Thoracic aorta (tissue), 2 donors: ENCODE measurements at regions not wholly inside any gene's neighbourhood (a gene's known extent, or its start where the extent isn't known, plus 50 kb on each side); places are given as distances from the start of the nearest gene placed in this dataset.

ENCODE experiments used
- ATAC-seq: fragments of 150-250 bp; one replicate; pipeline ENCODE4 v1.8.0; 2017; ENCODE audit warnings: low read depth; ENCODE audit not compliant: insufficient number of reproducible peaks, low FRiP score
- DNase-seq: peaks from one replicate; pipeline ENCODE4 v3.0.0-alpha.2; 2020; ENCODE audit warnings: low spot score
- H3K27ac ChIP-seq, 2 donors: fragments of 200-600 bp; sonication (generic); 1 replicate in 1 of 2; 2 replicates in 1 of 2; pipeline ENCODE4 v1.5.1; 2016; ENCODE audit warnings: mild to moderate bottlenecking in 2 of 2, moderate library complexity in 2 of 2
- H3K27me3 ChIP-seq: fragments of 200-600 bp; sonication (generic); replicated peaks from 2 replicates; pipeline ENCODE4 v1.6.0; 2016; ENCODE audit warnings: mild to moderate bottlenecking; ENCODE audit not compliant: insufficient read depth
- H3K36me3 ChIP-seq: fragments of 200-600 bp; sonication (generic); one replicate; pipeline ENCODE4 v1.5.1; 2016
- H3K4me1 ChIP-seq, 2 donors: fragments of 200-600 bp; sonication (generic); 1 replicate in 1 of 2; 2 replicates in 1 of 2; pipeline versions ENCODE4 v1.5.1 to v1.6.0; 2016; ENCODE audit warnings: low read depth in 2 of 2, mild to moderate bottlenecking in 1 of 2; ENCODE audit not compliant: control insufficient read depth in 1 of 2
- H3K4me3 ChIP-seq: fragments of 200-600 bp; sonication (generic); 2 replicates; pipeline ENCODE4 v1.5.1; 2016; ENCODE audit warnings: mild to moderate bottlenecking
- H3K9me3 ChIP-seq: fragments of 200-600 bp; sonication (generic); 2 replicates; pipeline ENCODE4 v1.5.1; 2016
- TF ChIP-seq, protein P1 (sequence below): fragments of 200-600 bp; sonication (generic); IDR thresholded peaks from one replicate; pipeline ENCODE4 v1.5.1; 2019; ENCODE audit warnings: antibody characterized with exemption

DNA sequence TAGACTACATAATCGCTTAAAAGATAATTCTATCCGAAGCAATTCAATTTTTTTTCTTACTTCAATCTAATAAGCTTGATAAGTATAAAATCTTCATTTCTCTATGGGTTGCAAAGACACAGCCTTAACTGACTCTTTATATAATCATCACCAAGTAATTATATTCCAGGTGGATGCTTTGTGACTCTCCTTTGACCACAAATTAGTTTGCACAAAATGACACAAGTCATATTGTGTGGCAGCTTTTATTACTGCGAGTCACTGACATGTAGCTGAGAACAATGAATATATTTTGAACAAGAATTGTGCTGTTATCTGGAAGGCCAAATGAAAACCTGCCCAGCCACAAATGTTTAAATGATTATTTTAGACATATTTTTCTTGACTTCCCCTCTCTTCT lies 1727.8 kb downstream of the ARAP2 start:
- H3K4me1 ChIP-seq: no peaks in the 10 kb centered on the region
- no peaks in the 10 kb centered on the region for H3K27me3 ChIP-seq
- no peak overlapping the region for H3K27ac ChIP-seq
- no peak for DNase-seq
- H3K9me3 ChIP-seq: no peaks in the 10 kb centered on the region
- H3K36me3 ChIP-seq: no peaks in the 10 kb centered on the region
- TF ChIP-seq, protein P1, sequence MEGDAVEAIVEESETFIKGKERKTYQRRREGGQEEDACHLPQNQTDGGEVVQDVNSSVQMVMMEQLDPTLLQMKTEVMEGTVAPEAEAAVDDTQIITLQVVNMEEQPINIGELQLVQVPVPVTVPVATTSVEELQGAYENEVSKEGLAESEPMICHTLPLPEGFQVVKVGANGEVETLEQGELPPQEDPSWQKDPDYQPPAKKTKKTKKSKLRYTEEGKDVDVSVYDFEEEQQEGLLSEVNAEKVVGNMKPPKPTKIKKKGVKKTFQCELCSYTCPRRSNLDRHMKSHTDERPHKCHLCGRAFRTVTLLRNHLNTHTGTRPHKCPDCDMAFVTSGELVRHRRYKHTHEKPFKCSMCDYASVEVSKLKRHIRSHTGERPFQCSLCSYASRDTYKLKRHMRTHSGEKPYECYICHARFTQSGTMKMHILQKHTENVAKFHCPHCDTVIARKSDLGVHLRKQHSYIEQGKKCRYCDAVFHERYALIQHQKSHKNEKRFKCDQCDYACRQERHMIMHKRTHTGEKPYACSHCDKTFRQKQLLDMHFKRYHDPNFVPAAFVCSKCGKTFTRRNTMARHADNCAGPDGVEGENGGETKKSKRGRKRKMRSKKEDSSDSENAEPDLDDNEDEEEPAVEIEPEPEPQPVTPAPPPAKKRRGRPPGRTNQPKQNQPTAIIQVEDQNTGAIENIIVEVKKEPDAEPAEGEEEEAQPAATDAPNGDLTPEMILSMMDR: no peak
- no peak for ATAC-seq
- H3K4me3 ChIP-seq: no peak overlapping the region

DNA sequence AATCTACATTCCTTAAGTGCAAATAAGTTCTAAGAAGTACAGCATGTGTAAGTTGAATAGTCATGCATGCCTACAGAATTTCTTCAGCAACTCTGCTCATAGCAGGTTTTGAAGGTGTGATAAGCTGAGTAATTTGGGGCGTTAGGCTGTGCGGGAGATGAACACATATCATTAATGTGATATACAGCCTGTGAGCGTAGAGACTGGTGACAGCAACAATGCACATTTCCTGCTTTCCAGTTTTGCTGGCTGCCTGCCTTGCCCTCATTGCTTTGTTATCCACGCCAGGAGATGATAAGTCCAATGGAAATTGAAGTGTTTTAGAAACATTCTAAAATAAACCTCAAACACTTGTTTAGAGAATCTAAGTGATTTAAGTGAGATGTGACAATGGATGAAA lies 1709.4 kb downstream of the ARAP2 start:
- Histone ChIP-seq H3K4me1 (no peaks in the 10 kb centered on the region), H3K27ac (no peak overlapping the region), H3K4me3 (no peak overlapping the region), H3K36me3 (no peaks in the 10 kb centered on the region), H3K27me3 (no peaks in the 10 kb centered on the region), H3K9me3 (no peaks in the 10 kb centered on the region)
- TF ChIP-seq, protein P1: no peak
- no peak for DNase-seq
- no peak for ATAC-seq

- H3K4me3 ChIP-seq: no peak overlapping the region
- ATAC-seq: no peak
- no peak overlapping the region for H3K27ac ChIP-seq
- TF ChIP-seq, protein P1: no peak
- no peaks in the 10 kb centered on the region for H3K36me3 ChIP-seq
- H3K4me1 ChIP-seq: no peaks in the 10 kb centered on the region
- H3K27me3 ChIP-seq: no peaks in the 10 kb centered on the region
- no peak for DNase-seq
- H3K9me3 ChIP-seq: no peaks in the 10 kb centered on the region
These were observed 1678.2 kb downstream of the ARAP2 start for GRCh38 chr4:34566091-34566490.

- H3K36me3 ChIP-seq: no peaks in the 10 kb centered on the region
- TF ChIP-seq, protein P1: no peak
- no peaks in the 10 kb centered on the region for H3K27me3 ChIP-seq
- H3K9me3 ChIP-seq: no peaks in the 10 kb centered on the region
- no peak for DNase-seq
- H3K4me1 ChIP-seq: no peaks in the 10 kb centered on the region
- no peak for ATAC-seq
- H3K27ac ChIP-seq: no peak overlapping the region
- H3K4me3 ChIP-seq: no peak overlapping the region
These were observed 1672.3 kb downstream of the ARAP2 start for GRCh38 chr4:34572026-34572425.

DNA sequence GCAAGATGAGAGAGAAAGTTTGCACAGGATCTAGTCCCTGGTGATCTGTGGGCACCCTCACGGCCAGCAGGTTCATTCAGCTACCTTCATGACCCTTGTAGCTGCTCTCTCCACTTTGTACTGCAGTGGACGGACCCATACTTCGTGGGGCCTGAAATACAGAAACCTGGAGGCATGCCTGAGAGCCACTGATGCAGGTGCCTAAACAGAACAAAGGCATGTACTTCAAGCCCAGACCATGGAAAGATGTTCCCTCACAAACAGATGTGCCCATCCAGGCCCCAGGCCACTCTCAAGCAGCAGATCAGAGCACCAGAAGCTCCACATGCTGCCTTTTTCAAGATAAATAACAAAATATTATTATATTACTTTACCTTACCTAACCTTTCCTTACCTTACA lies 1629.0 kb downstream of the ARAP2 start:
- TF ChIP-seq, protein P1: no peak
- no peak overlapping the region for H3K4me3 ChIP-seq
- H3K36me3 ChIP-seq: no peaks in the 10 kb centered on the region
- no peak overlapping the region for H3K27ac ChIP-seq
- no peaks in the 10 kb centered on the region for H3K4me1 ChIP-seq
- DNase-seq (no peak), ATAC-seq (no peak)
- no peaks in the 10 kb centered on the region for H3K27me3 ChIP-seq
- no peaks in the 10 kb centered on the region for H3K9me3 ChIP-seq
